GM23248 (cell line): ENCODE measurements at regions not wholly inside any gene's neighbourhood (a gene's known extent, or its start where the extent isn't known, plus 50 kb on each side); places are given as distances from the start of the nearest gene placed in this dataset.

Experiments
- DNase-seq: peaks from one replicate; pipeline ENCODE4 v3.0.0-alpha.2; 2015
- H2AFZ ChIP-seq: fragments of 200-600 bp; sonication (generic); 2 replicates; pipeline ENCODE4 v1.6.1; 2016; ENCODE audit warnings: antibody characterized with exemption
- H3F3A ChIP-seq: fragments of 200-600 bp; sonication (generic); 2 replicates; pipeline ENCODE4 v1.6.1; 2016; ENCODE audit warnings: mild to moderate bottlenecking, antibody characterized with exemption, mixed run types; ENCODE audit not compliant: insufficient read depth
- H3K27ac ChIP-seq: fragments of 200-600 bp; sonication (generic); 2 replicates; pipeline ENCODE4 v1.5.1; 2016; ENCODE audit warnings: mild to moderate bottlenecking
- H3K27me3 ChIP-seq: fragments of 200-600 bp; sonication (generic); replicated peaks from 2 replicates; pipeline ENCODE4 v1.6.1; 2016; ENCODE audit warnings: mild to moderate bottlenecking; ENCODE audit not compliant: insufficient read depth
- H3K36me3 ChIP-seq: fragments of 200-600 bp; sonication (generic); 2 replicates; pipeline ENCODE4 v1.6.1; 2016; ENCODE audit warnings: low read depth, mild to moderate bottlenecking
- H3K4me1 ChIP-seq: fragments of 200-600 bp; sonication (generic); 2 replicates; pipeline ENCODE4 v1.6.1; 2016; ENCODE audit warnings: mild to moderate bottlenecking; ENCODE audit not compliant: insufficient read depth
- H3K4me2 ChIP-seq: fragments of 200-600 bp; sonication (generic); one replicate; pipeline ENCODE4 v1.6.1; 2016; ENCODE audit warnings: mild to moderate bottlenecking; ENCODE audit not compliant: unreplicated experiment
- H3K4me3 ChIP-seq: fragments of 200-600 bp; sonication (generic); 2 replicates; pipeline ENCODE4 v1.5.1; 2016; ENCODE audit warnings: mild to moderate bottlenecking
- H3K79me2 ChIP-seq: fragments of 200-600 bp; sonication (generic); 2 replicates; pipeline ENCODE4 v1.6.1; 2016; ENCODE audit warnings: mild to moderate bottlenecking; ENCODE audit not compliant: insufficient read depth
- H3K9ac ChIP-seq: fragments of 200-600 bp; sonication (generic); 2 replicates; pipeline ENCODE4 v1.6.1; 2016; ENCODE audit warnings: mild to moderate bottlenecking
- H3K9me2 ChIP-seq: fragments of 200-600 bp; sonication (generic); 2 replicates; pipeline ENCODE4 v1.6.1; 2016; ENCODE audit warnings: mixed run types, mild to moderate bottlenecking, moderate library complexity; ENCODE audit not compliant: insufficient read depth
- H3K9me3 ChIP-seq: fragments of 200-600 bp; sonication (generic); one replicate; pipeline ENCODE4 v1.6.1; 2017; ENCODE audit warnings: low read depth
- H4K20me1 ChIP-seq: fragments of 200-600 bp; sonication (generic); 2 replicates; pipeline ENCODE4 v1.6.0; 2016; ENCODE audit not compliant: insufficient read depth
- EZH2 ChIP-seq: fragments of 200-600 bp; sonication (generic); IDR thresholded peaks from 2 replicates; pipeline ENCODE4 v1.6.1; 2018; ENCODE audit warnings: antibody characterized with exemption, mild to moderate bottlenecking; ENCODE audit not compliant: insufficient read depth, poor library complexity, severe bottlenecking
- EZH2phosphoT487 ChIP-seq: fragments of 200-600 bp; sonication (generic); IDR thresholded peaks from 2 replicates; pipeline ENCODE4 v1.6.1; 2018; ENCODE audit warnings: antibody characterized with exemption, moderate library complexity, mild to moderate bottlenecking, low read depth; ENCODE audit not compliant: insufficient read depth
- WGBS, 2 experiments: methylation state at CpG; one replicate each; pipeline ENCODE4 v1.1.6; 2015 to 2017; ENCODE audit warnings: low lambda C conversion rate in 2 of 2, low coverage in 1 of 2; ENCODE audit errors: missing lambda C conversion rate in 2 of 2; 5-methylcytosine and 5-hydroxymethylcytosine counted together
- in situ Hi-C: fragments of 300-500 bp; cut with MboI; formaldehyde crosslinking; loops from 2 replicates; pipeline ENCODE4 v1.15.0; 2020

DNA sequence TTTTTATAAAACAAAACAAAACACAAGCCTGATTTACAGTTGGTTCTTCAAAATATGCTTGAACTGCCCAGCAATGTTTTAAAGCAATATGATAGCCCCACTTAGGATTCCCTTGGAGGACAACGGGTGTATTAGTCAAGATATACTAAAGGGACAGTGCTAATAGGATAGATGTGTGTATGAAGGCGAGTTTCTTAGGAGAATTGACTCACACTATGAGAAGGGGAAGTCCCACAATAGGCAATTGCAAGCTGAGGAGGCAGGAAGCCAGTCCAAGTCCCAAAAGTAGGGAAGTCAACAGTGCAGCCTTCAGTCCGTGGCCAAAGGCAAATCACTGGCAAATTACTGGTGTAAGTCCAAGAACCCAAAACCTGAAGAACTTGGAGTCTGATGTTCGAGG, 167.9 kb downstream of the CBLN2 start:
- Histone ChIP-seq H3K27ac (no peak overlapping the region), H3K9me3 (no peaks in the 10 kb centered on the region), H3K4me3 (no peak overlapping the region), H3K27me3 (no peaks in the 10 kb centered on the region), H3K9me2 (no peaks in the 10 kb centered on the region), H3K79me2 (no peaks in the 10 kb centered on the region), H3K4me2 (no peak overlapping the region), H3K36me3 (no peaks in the 10 kb centered on the region), H2AFZ (no peak overlapping the region), H3K4me1 (no peaks in the 10 kb centered on the region), H3F3A (no peaks in the 10 kb centered on the region), H4K20me1 (no peaks in the 10 kb centered on the region), H3K9ac (no peak overlapping the region)
- WGBS, 2 experiments: 8 to 15% methylated on average over 4 of the region's 4 CpGs
- TF ChIP-seq EZH2: no peak
- TF ChIP-seq EZH2phosphoT487: no peak
- DNase-seq: no peak
- in situ Hi-C loops: no loop called here

DNA sequence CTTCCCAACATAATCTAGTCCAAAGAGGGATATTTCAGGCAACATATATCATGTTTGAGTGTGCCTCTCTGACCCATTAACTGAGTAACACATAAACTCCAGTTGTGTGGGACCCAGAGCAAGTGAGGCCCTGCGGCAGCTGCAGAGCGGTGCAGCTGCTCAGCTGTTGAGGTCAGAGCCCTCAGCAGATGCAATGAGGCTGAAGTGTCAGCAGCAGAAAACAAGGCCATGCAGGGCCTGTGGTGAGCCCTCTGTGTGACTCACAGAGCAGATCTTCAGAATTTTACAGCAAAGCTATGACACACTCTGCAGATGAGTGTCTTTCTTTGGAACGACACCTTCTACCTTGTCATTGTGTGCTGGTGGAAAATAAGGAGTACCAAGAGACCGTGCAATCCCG, 168.5 kb downstream of the CBLN2 start:
- H3K36me3 ChIP-seq: no peaks in the 10 kb centered on the region
- no peak overlapping the region for H2AFZ ChIP-seq
- H3K4me2 ChIP-seq: no peak overlapping the region
- WGBS, 2 experiments: 37 to 39% methylated on average over 5 of the region's 5 CpGs
- H3K27ac ChIP-seq: no peak overlapping the region
- no peaks in the 10 kb centered on the region for H3K9me3 ChIP-seq
- in situ Hi-C loops: no loop called here
- no peak overlapping the region for H3K4me3 ChIP-seq
- no peaks in the 10 kb centered on the region for H4K20me1 ChIP-seq
- TF ChIP-seq EZH2 (no peak), EZH2phosphoT487 (no peak)
- H3F3A ChIP-seq: no peaks in the 10 kb centered on the region
- no peaks in the 10 kb centered on the region for H3K27me3 ChIP-seq
- no peaks in the 10 kb centered on the region for H3K9me2 ChIP-seq
- no peaks in the 10 kb centered on the region for H3K79me2 ChIP-seq
- H3K9ac ChIP-seq: no peak overlapping the region
- no peak for DNase-seq
- H3K4me1 ChIP-seq: no peaks in the 10 kb centered on the region

DNA sequence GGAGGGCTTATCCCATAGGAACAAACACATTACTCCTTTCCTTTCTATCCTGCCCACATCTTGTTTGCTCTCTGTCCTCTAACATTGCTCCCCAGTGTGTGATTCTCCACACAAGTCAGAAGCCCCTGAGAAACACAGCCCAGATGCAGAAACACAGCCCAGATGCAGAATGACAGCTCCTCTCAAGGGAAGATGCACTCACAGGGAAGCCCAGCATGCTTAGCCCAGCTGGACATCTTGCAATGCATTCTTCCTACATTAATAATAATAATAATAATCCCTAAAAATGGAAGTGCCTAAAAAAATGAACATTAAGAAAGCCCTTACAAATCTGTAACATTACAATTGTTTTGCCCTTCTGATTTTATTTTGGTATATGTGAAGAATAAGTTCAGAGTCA, 172.1 kb downstream of the CBLN2 start:
- Histone ChIP-seq H4K20me1 (no peaks in the 10 kb centered on the region), H3K27ac (no peak overlapping the region), H3K36me3 (no peaks in the 10 kb centered on the region), H3F3A (no peaks in the 10 kb centered on the region), H3K9ac (no peak overlapping the region), H3K4me2 (no peak overlapping the region), H3K4me3 (no peak overlapping the region), H3K9me3 (no peaks in the 10 kb centered on the region), H3K27me3 (no peaks in the 10 kb centered on the region), H3K79me2 (no peaks in the 10 kb centered on the region), H3K4me1 (no peaks in the 10 kb centered on the region), H3K9me2 (no peaks in the 10 kb centered on the region), H2AFZ (no peak overlapping the region)
- in situ Hi-C loops: no loop called here
- DNase-seq: no peak
- TF ChIP-seq EZH2 (no peak), EZH2phosphoT487 (no peak)

DNA sequence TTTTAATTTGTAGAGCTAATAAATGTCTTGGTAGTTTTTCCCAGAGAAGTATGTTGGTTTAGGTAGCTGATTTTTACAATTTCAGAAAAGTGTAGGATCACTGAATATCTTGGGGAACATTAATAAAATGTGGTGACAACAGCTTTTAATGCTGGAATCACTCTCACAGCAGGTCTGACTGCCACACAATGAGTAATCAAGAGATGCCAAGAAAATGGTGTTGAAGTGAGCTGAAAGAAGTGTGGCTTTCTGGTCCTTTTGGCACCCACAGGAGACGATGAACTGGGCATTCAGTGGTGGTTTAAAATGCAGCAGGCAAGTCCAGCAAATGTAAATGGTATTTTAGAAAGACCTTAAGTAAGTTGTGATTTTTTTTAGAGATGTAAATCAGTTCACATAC, 175.8 kb downstream of the CBLN2 start:
- TF ChIP-seq EZH2 (no peak), EZH2phosphoT487 (no peak)
- WGBS, 2 experiments: 5 to 19% methylated on average over 1 of the region's 1 CpG
- Histone ChIP-seq H3K9me3 (no peaks in the 10 kb centered on the region), H3K27me3 (no peaks in the 10 kb centered on the region), H3K4me2 (no peak overlapping the region), H3F3A (no peaks in the 10 kb centered on the region), H3K9me2 (no peaks in the 10 kb centered on the region), H3K4me3 (no peak overlapping the region), H3K4me1 (no peaks in the 10 kb centered on the region), H3K27ac (no peak overlapping the region), H3K79me2 (no peaks in the 10 kb centered on the region), H4K20me1 (no peaks in the 10 kb centered on the region), H3K9ac (no peak overlapping the region), H2AFZ (no peak overlapping the region), H3K36me3 (no peaks in the 10 kb centered on the region)
- no peak for DNase-seq
- in situ Hi-C loops: no loop called here

DNA sequence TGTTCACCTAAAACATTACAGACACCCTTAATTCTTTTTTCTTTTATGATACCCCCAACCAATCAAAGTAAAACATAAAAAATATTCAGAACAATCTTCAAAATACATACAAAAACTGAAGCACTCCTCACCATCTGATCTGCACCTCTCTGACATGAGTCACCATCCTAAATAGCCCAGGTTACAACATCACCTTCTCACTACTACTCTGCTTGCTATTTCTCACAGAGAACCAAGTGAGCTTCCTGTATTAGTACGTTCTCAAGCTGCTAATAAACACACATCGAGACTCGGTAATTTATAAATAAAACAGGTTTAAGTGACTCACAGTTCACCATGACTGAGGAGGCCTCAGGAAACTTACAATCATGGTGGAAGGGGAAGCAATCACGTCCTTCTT, 183.5 kb downstream of the CBLN2 start:
- H3K27me3 ChIP-seq: no peaks in the 10 kb centered on the region
- TF ChIP-seq EZH2phosphoT487 (no peak), EZH2 (no peak)
- in situ Hi-C loops: no loop called here
- no peak for DNase-seq
- H3K4me3 ChIP-seq: no peak overlapping the region
- H3F3A ChIP-seq: no peaks in the 10 kb centered on the region
- no peak overlapping the region for H3K27ac ChIP-seq
- 13 to 27% methylated on average over 4 of the region's 4 CpGs for WGBS, 2 experiments
- no peaks in the 10 kb centered on the region for H3K9me2 ChIP-seq
- no peak overlapping the region for H3K4me2 ChIP-seq
- H2AFZ ChIP-seq: no peak overlapping the region
- H4K20me1 ChIP-seq: no peaks in the 10 kb centered on the region; the same call in 1 of the 2 replicates
- no peaks in the 10 kb centered on the region for H3K4me1 ChIP-seq
- no peak overlapping the region for H3K9ac ChIP-seq
- no peaks in the 10 kb centered on the region for H3K79me2 ChIP-seq
- no peaks in the 10 kb centered on the region for H3K36me3 ChIP-seq
- no peaks in the 10 kb centered on the region for H3K9me3 ChIP-seq
